ENCODE measurements at regions not wholly inside any gene's neighbourhood (a gene's known extent, or its start where the extent isn't known, plus 50 kb on each side); places are given as distances from the start of the nearest gene placed in this dataset.

DNA sequence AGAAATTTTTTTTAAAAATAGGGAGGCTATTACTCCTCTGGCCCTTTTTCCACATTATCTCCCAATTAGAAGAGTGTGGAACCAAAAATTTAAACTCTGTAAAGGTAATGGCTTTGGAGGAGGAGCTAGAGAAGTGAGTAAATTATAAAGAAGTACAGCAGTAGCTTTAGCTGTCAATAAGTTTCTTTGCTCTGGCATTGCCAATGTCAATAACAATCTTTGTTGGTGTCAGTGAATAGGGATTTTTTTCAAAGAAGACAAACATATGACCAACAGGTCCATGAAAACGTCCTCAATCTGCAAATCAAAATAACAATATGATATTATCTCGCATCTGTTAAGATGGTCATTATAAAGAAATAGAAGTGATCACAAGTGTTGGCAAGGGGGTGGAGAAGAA lies 227.1 kb upstream of the MBL2 start:
- TF ChIP-seq, protein P1, sequence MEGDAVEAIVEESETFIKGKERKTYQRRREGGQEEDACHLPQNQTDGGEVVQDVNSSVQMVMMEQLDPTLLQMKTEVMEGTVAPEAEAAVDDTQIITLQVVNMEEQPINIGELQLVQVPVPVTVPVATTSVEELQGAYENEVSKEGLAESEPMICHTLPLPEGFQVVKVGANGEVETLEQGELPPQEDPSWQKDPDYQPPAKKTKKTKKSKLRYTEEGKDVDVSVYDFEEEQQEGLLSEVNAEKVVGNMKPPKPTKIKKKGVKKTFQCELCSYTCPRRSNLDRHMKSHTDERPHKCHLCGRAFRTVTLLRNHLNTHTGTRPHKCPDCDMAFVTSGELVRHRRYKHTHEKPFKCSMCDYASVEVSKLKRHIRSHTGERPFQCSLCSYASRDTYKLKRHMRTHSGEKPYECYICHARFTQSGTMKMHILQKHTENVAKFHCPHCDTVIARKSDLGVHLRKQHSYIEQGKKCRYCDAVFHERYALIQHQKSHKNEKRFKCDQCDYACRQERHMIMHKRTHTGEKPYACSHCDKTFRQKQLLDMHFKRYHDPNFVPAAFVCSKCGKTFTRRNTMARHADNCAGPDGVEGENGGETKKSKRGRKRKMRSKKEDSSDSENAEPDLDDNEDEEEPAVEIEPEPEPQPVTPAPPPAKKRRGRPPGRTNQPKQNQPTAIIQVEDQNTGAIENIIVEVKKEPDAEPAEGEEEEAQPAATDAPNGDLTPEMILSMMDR (IDR thresholded peaks at IDR 0.05 in 4 of 5, conservative IDR thresholded peaks at IDR 0.05 in 1 of 5), result no peak
- no peak for TF ChIP-seq POLR2A (IDR thresholded peaks at IDR 0.05)
